ENCODE measurements at regions not wholly inside any gene's neighbourhood (a gene's known extent, or its start where the extent isn't known, plus 50 kb on each side); places are given as distances from the start of the nearest gene placed in this dataset.

- Histone ChIP-seq H3K9ac (ENCODE audit: low read depth, low read length) (no peak overlapping the region), H3K4me3 (ENCODE audit: low read depth in 1 of 2, low read length in 2 of 2) (no peak overlapping the region), H3K36me3 (ENCODE audit: insufficient read depth, low read length) (no peaks in the 10 kb centered on the region), H3K9me3 (ENCODE audit: insufficient read depth, low read length, severe bottlenecking) (no peaks in the 10 kb centered on the region), H4K20me1 (ENCODE audit: insufficient read depth, low read length) (no peaks in the 10 kb centered on the region), H3K4me1 (ENCODE audit: insufficient read depth, low read length) (no peaks in the 10 kb centered on the region), H3K27me3 (ENCODE audit: insufficient read depth, low read length, poor library complexity) (no peaks in the 10 kb centered on the region), H2AFZ (ENCODE audit: low read depth, low read length) (no peak overlapping the region), H3K4me2 (ENCODE audit: insufficient read depth, low read length) (no peak overlapping the region), H3K27ac (ENCODE audit: low read length) (no peak overlapping the region), H3K79me2 (ENCODE audit: insufficient read depth, low read length) (no peaks in the 10 kb centered on the region)
- no peak for TF ChIP-seq EZH2 (IDR thresholded peaks at IDR 0.05; ENCODE audit: borderline replicate concordance, low read depth, low read length, severe bottlenecking)
- TF ChIP-seq, protein P1, sequence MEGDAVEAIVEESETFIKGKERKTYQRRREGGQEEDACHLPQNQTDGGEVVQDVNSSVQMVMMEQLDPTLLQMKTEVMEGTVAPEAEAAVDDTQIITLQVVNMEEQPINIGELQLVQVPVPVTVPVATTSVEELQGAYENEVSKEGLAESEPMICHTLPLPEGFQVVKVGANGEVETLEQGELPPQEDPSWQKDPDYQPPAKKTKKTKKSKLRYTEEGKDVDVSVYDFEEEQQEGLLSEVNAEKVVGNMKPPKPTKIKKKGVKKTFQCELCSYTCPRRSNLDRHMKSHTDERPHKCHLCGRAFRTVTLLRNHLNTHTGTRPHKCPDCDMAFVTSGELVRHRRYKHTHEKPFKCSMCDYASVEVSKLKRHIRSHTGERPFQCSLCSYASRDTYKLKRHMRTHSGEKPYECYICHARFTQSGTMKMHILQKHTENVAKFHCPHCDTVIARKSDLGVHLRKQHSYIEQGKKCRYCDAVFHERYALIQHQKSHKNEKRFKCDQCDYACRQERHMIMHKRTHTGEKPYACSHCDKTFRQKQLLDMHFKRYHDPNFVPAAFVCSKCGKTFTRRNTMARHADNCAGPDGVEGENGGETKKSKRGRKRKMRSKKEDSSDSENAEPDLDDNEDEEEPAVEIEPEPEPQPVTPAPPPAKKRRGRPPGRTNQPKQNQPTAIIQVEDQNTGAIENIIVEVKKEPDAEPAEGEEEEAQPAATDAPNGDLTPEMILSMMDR (IDR thresholded peaks at IDR 0.05; ENCODE audit: borderline replicate concordance, extremely low read depth, low read length, poor library complexity, severe bottlenecking): no peak
- DNase-seq: no peak
- no peak for ATAC-seq (ENCODE audit: insufficient read depth, low read depth)
Measured at GRCh38 chr3:103949693-103950092, 1417.0 kb upstream of the ALCAM start.

- ATAC-seq (ENCODE audit: insufficient read depth, low read depth) (no peak), DNase-seq (no peak)
- Histone ChIP-seq H3K9me3 (ENCODE audit: insufficient read depth, low read length, severe bottlenecking) (no peaks in the 10 kb centered on the region), H3K4me2 (ENCODE audit: insufficient read depth, low read length) (no peak overlapping the region), H4K20me1 (ENCODE audit: insufficient read depth, low read length) (no peaks in the 10 kb centered on the region), H3K9ac (ENCODE audit: low read depth, low read length) (no peak overlapping the region), H3K79me2 (ENCODE audit: insufficient read depth, low read length) (no peaks in the 10 kb centered on the region), H2AFZ (ENCODE audit: low read depth, low read length) (no peak overlapping the region), H3K27ac (ENCODE audit: low read length) (no peak overlapping the region), H3K36me3 (ENCODE audit: insufficient read depth, low read length) (no peaks in the 10 kb centered on the region), H3K4me3 (ENCODE audit: low read depth in 1 of 2, low read length in 2 of 2) (no peak overlapping the region), H3K27me3 (ENCODE audit: insufficient read depth, low read length, poor library complexity) (no peaks in the 10 kb centered on the region), H3K4me1 (ENCODE audit: insufficient read depth, low read length) (no peaks in the 10 kb centered on the region)
- TF ChIP-seq, protein P1 (IDR thresholded peaks at IDR 0.05; ENCODE audit: borderline replicate concordance, extremely low read depth, low read length, poor library complexity, severe bottlenecking): no peak
- TF ChIP-seq EZH2 (IDR thresholded peaks at IDR 0.05; ENCODE audit: borderline replicate concordance, low read depth, low read length, severe bottlenecking): no peak
Measured at GRCh38 chr3:103950676-103951075, 1416.0 kb upstream of the ALCAM start.

DNA sequence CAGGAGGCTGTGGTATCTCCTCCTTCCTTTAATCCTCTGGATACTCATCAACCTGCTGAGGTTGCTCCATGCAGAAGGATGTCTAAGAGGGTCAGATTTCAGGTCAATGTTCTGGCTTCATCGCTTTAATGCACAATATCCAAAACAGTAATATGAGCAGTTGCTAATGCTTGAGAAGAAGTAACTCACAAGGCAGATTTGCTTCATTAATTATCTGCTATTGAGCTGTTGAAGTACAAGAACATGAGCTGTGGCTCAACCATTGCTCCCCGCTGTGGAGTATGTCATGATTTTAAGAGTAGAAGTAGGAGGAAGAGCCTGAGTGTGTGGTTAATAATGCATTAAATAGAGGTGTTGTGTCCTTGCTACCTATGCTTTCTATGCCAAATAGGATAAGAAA lies 1412.9 kb upstream of the ALCAM start:
- H2AFZ ChIP-seq (ENCODE audit: low read depth, low read length): no peak overlapping the region
- no peak overlapping the region for H3K4me3 ChIP-seq (ENCODE audit: low read depth in 1 of 2, low read length in 2 of 2)
- ATAC-seq (ENCODE audit: insufficient read depth, low read depth) (no peak), DNase-seq (no peak)
- no peaks in the 10 kb centered on the region for H3K79me2 ChIP-seq (ENCODE audit: insufficient read depth, low read length)
- no peaks in the 10 kb centered on the region for H3K9me3 ChIP-seq (ENCODE audit: insufficient read depth, low read length, severe bottlenecking)
- no peaks in the 10 kb centered on the region for H3K36me3 ChIP-seq (ENCODE audit: insufficient read depth, low read length)
- no peaks in the 10 kb centered on the region for H3K27me3 ChIP-seq (ENCODE audit: insufficient read depth, low read length, poor library complexity)
- TF ChIP-seq, protein P1 (IDR thresholded peaks at IDR 0.05; ENCODE audit: borderline replicate concordance, extremely low read depth, low read length, poor library complexity, severe bottlenecking): no peak
- no peak overlapping the region for H3K4me2 ChIP-seq (ENCODE audit: insufficient read depth, low read length)
- no peaks in the 10 kb centered on the region for H3K4me1 ChIP-seq (ENCODE audit: insufficient read depth, low read length)
- no peak overlapping the region for H3K9ac ChIP-seq (ENCODE audit: low read depth, low read length)
- H3K27ac ChIP-seq (ENCODE audit: low read length): no peak overlapping the region
- no peaks in the 10 kb centered on the region for H4K20me1 ChIP-seq (ENCODE audit: insufficient read depth, low read length)

DNA sequence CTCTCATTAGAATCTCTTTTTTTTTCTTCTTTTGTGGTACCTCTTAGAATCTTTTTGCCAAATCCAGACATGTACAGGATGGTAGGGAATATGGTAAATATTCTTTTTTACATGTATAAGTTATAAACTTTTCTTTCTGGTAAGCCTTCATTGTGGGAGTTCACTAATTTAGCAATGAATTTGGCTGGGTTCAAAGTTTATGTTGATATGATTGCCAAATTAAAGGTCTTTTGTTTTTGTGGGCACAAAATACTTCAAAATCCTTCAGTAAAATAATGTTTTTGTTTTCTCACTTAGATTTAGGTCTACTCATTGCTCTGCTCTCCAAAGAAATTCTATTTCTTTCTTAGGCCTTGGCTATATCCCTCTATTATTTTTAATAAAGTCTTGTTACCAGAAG lies 1405.9 kb upstream of the ALCAM start:
- H2AFZ ChIP-seq (ENCODE audit: low read depth, low read length): no peak overlapping the region
- no peak for ATAC-seq (ENCODE audit: insufficient read depth, low read depth)
- H3K4me1 ChIP-seq (ENCODE audit: insufficient read depth, low read length): no peaks in the 10 kb centered on the region
- no peaks in the 10 kb centered on the region for H3K27me3 ChIP-seq (ENCODE audit: insufficient read depth, low read length, poor library complexity)
- H4K20me1 ChIP-seq (ENCODE audit: insufficient read depth, low read length): no peaks in the 10 kb centered on the region
- H3K27ac ChIP-seq (ENCODE audit: low read length): no peak overlapping the region
- no peaks in the 10 kb centered on the region for H3K9me3 ChIP-seq (ENCODE audit: insufficient read depth, low read length, severe bottlenecking)
- H3K36me3 ChIP-seq (ENCODE audit: insufficient read depth, low read length): no peaks in the 10 kb centered on the region
- H3K9ac ChIP-seq (ENCODE audit: low read depth, low read length): no peak overlapping the region
- no peak for DNase-seq
- TF ChIP-seq, protein P1 (IDR thresholded peaks at IDR 0.05; ENCODE audit: borderline replicate concordance, extremely low read depth, low read length, poor library complexity, severe bottlenecking): no peak
- no peak for TF ChIP-seq EZH2 (IDR thresholded peaks at IDR 0.05; ENCODE audit: borderline replicate concordance, low read depth, low read length, severe bottlenecking)
- no peak overlapping the region for H3K4me3 ChIP-seq (ENCODE audit: low read depth in 1 of 2, low read length in 2 of 2)
- no peaks in the 10 kb centered on the region for H3K79me2 ChIP-seq (ENCODE audit: insufficient read depth, low read length)
- H3K4me2 ChIP-seq (ENCODE audit: insufficient read depth, low read length): no peak overlapping the region
